HepG2 (cell line): ENCODE measurements at regions not wholly inside any gene's neighbourhood (a gene's known extent, or its start where the extent isn't known, plus 50 kb on each side); places are given as distances from the start of the nearest gene placed in this dataset.

Source experiments
- ATAC-seq: fragments of 200-7000 bp; cut with Tn5 transposase; 3 replicates; pipeline ENCODE4 v1.9.1; 2020; ENCODE audit warnings: mild to moderate bottlenecking, moderate library complexity
- BruUV-seq: library from RNA; stranded (reverse); fragments of 400-500 nt; replicated peaks from 2 replicates; lab custom pipeline; 2021; lab: Mats Ljungman, UMichigan
- CTCF ChIA-PET: fragments of 300-600 bp; formaldehyde crosslinking; extraction: SDS; loops from one replicate; lab custom pipeline; 2021; ENCODE audit warnings: low total read pairs, inconsistent platforms, low intra/inter-chr PET ratio; lab: Yijun Ruan, JAX
- POLR2A ChIA-PET: fragments of 350-600 bp; sonication (Branson Sonifier 250); formaldehyde crosslinking; loops from one replicate; lab custom pipeline; 2020; ENCODE audit warnings: antibody characterized with exemption, inconsistent platforms; lab: Yijun Ruan, JAX
- DNase-seq: peaks from one replicate; pipeline ENCODE4 v3.0.0-alpha.2; 2015; ENCODE audit warnings: low spot score
- FAIRE-seq: peaks from 3 replicates; lab custom pipeline; 2011; peaks lifted over from hg19 to GRCh38; lab: Jason Lieb, UNC
- H2AFZ ChIP-seq: one replicate; pipeline ENCODE4 v1.6.1; 2011; ENCODE audit warnings: low read length, inconsistent platforms
- H3K27ac ChIP-seq: fragments of 300-600 bp; 3 replicates; pipeline ENCODE4 v1.8.0; 2011; ENCODE audit warnings: mixed run types, mild to moderate bottlenecking, mixed read lengths, low read length, inconsistent platforms; ENCODE audit not compliant: insufficient read depth; ENCODE audit errors: extremely low read length
- H3K27me3 ChIP-seq, 2 experiments: fragments of 200-600 bp in 1 of 2; 2 replicates in 1 of 2; 3 replicates in 1 of 2; pipeline versions ENCODE4 v1.6.0 to v1.8.0; 2011; ENCODE audit warnings: low read length in 2 of 2, mild to moderate bottlenecking in 2 of 2, moderate library complexity in 2 of 2, inconsistent platforms in 1 of 2; ENCODE audit not compliant: insufficient read depth in 2 of 2, control insufficient read depth in 1 of 2
- H3K36me3 ChIP-seq, 2 experiments: fragments of 200-600 bp in 1 of 2; replicated peaks in 1 of 2; 2 replicates in 1 of 2; 3 replicates in 1 of 2; pipeline versions ENCODE4 v1.5.1 to v1.8.0; 2011; ENCODE audit warnings: low read length in 2 of 2, inconsistent platforms in 1 of 2; ENCODE audit not compliant: insufficient read depth in 2 of 2, control insufficient read depth in 1 of 2
- H3K4me1 ChIP-seq: 2 replicates; pipeline ENCODE4 v1.5.1; 2012; ENCODE audit warnings: low read length, inconsistent platforms; ENCODE audit not compliant: insufficient read depth
- H3K4me2 ChIP-seq: 2 replicates; pipeline ENCODE4 v1.6.0; 2011; ENCODE audit warnings: low read depth, low read length, inconsistent platforms
- H3K4me3 ChIP-seq, 3 experiments: fragments of 200-600 bp in 1 of 3; sonication (generic), shearing (Covaris generic) in 1 of 3; replicated peaks in 1 of 3; 2 replicates each; pipeline ENCODE4 v1.5.1; 2011 to 2016; ENCODE audit warnings: low read length in 3 of 3, inconsistent platforms in 2 of 3, low read depth in 2 of 3, mild to moderate bottlenecking in 2 of 3, control low read depth in 1 of 3, mixed read lengths in 1 of 3; ENCODE audit not compliant: insufficient read depth in 1 of 3
- H3K79me2 ChIP-seq: one replicate; pipeline ENCODE4 v1.6.1; 2011; ENCODE audit warnings: low read length, inconsistent platforms; ENCODE audit not compliant: insufficient read depth
- H3K9ac ChIP-seq: 2 replicates; pipeline ENCODE4 v1.6.0; 2011; ENCODE audit warnings: mild to moderate bottlenecking, low read depth, low read length, inconsistent platforms; ENCODE audit not compliant: insufficient read depth
- H3K9me3 ChIP-seq: 2 replicates; pipeline ENCODE4 v1.5.1; 2012; ENCODE audit warnings: mild to moderate bottlenecking, low read length
- H4K20me1 ChIP-seq: 2 replicates; pipeline ENCODE4 v1.6.0; 2011; ENCODE audit warnings: inconsistent platforms, mild to moderate bottlenecking, low read length, moderate library complexity; ENCODE audit not compliant: insufficient read depth
- ADNP ChIP-seq: sonication (generic); formaldehyde crosslinking; IDR thresholded peaks from 2 replicates; pipeline ENCODE4 v1.4.0; 2020; ENCODE audit warnings: missing genetic modification reagents
- CBX1 ChIP-seq: IDR thresholded peaks from one replicate; pipeline ENCODE4 v1.6.1; 2016; ENCODE audit warnings: antibody characterized with exemption, low read depth
- CEBPG ChIP-seq: IDR thresholded peaks from 2 replicates; pipeline ENCODE4 v1.6.1; 2016
- ESRRA ChIP-seq: sonication (generic); formaldehyde crosslinking; IDR thresholded peaks from 2 replicates; pipeline ENCODE4 v1.5.1; 2020; ENCODE audit warnings: mild to moderate bottlenecking, low read depth, missing genetic modification reagents
- FOXK1 ChIP-seq: sonication (generic); formaldehyde crosslinking; IDR thresholded peaks from 2 replicates; pipeline ENCODE4 v1.4.0; 2020; ENCODE audit warnings: low read depth, missing genetic modification reagents, borderline replicate concordance
- HCFC1 ChIP-seq: fragments of 150-350 bp; IDR thresholded peaks from 2 replicates; pipeline ENCODE4 v1.6.1; 2014; ENCODE audit warnings: low read depth, low read length
- RBAK ChIP-seq: sonication (generic); formaldehyde crosslinking; IDR thresholded peaks from 2 replicates; pipeline ENCODE4 v1.5.1; 2020; ENCODE audit warnings: mild to moderate bottlenecking, missing genetic modification reagents
- RBM39 ChIP-seq: fragments of 200-400 bp; formaldehyde crosslinking; IDR thresholded peaks from one replicate; pipeline ENCODE4 v1.6.1; 2018; ENCODE audit warnings: antibody characterized with exemption, mild to moderate bottlenecking, low read depth, low read length; ENCODE audit not compliant: poor library complexity, severe bottlenecking
- REL ChIP-seq: sonication (generic); formaldehyde crosslinking; conservative IDR thresholded peaks from 2 replicates; pipeline ENCODE4 v1.8.0; 2022; ENCODE audit warnings: mild to moderate bottlenecking, missing genetic modification reagents, moderate library complexity
- RFXANK ChIP-seq: IDR thresholded peaks from 2 replicates; pipeline ENCODE4 v1.6.1; 2016
- ZNF564 ChIP-seq: sonication (generic); formaldehyde crosslinking; IDR thresholded peaks from 2 replicates; pipeline ENCODE4 v1.8.1; 2023; ENCODE audit warnings: mild to moderate bottlenecking, missing genetic modification reagents
- ZNF644 ChIP-seq: IDR thresholded peaks from 2 replicates; pipeline ENCODE4 v1.6.1; 2016; ENCODE audit warnings: low read depth
- ZNF800 ChIP-seq: sonication (generic); formaldehyde crosslinking; IDR thresholded peaks from 2 replicates; pipeline ENCODE4 v1.4.0; 2020; ENCODE audit warnings: missing genetic modification reagents
- WGBS: methylation state at CpG from one replicate; pipeline ENCODE4 v1.1.6; 2017; ENCODE audit warnings: low lambda C conversion rate; 5-methylcytosine and 5-hydroxymethylcytosine counted together
- in situ Hi-C: cut with HindIII; loops from 2 replicates; pipeline ENCODE4 v1.10.0; 2017; ENCODE audit warnings: low pct_unique_long_range_greater_than_20kb; ENCODE audit not compliant: extremely low pct_ligation_motif_present
- intact Hi-C: fragments of 100-400 bp; cut with micrococcal nuclease; formaldehyde crosslinking; loops from one replicate; pipeline ENCODE4 v1.10.0; 2022; ENCODE audit not compliant: unreplicated experiment
- TF ChIP-seq, protein P1 (sequence below): sonication (generic); formaldehyde crosslinking; IDR thresholded peaks from 2 replicates; pipeline ENCODE4 v1.4.0; 2020; ENCODE audit warnings: missing genetic modification reagents
- TF ChIP-seq, protein P2 (sequence below): sonication (generic); formaldehyde crosslinking; IDR thresholded peaks from 2 replicates; pipeline ENCODE4 v1.4.0; 2020; ENCODE audit warnings: missing genetic modification reagents, borderline replicate concordance

DNA sequence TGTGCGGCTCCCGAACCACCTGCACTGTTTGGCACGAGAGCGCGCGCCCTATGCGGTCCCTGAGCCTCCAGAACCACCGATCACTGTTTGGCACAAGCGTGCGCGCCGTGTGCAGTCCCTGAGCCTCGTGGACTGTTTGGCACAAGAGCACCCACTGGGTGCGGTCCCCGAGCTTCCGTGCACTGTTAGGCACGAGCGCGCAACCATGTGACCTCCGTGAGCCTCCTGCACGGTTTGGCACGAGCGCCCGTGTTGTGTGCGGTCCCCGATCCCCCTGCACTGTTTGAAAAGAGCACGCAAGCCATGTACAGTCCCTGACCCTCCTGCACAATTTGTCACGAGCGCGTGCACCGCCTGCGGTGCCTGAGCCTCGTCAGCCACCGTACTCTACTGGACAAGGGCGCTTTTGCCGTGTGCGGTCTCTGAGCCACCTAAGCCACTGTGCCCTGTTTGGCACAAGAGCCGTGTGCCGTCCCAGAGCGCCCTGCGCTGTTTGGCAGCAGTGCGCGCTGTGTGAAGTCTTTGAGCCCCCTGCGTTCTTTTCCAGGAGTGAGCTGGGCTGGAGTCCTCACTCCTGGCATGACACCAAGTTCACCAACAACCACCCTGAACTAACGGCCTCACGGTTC is 163.7 kb upstream of the USP9Y start:
- no peak overlapping the region for H2AFZ ChIP-seq
- in situ Hi-C loops, result no loop called here
- FAIRE-seq, result no peak
- no peaks in the 10 kb centered on the region for H3K36me3 ChIP-seq
- ATAC-seq, result no peak
- H3K4me2 ChIP-seq, result no peak overlapping the region
- no TSS peak for BruUV-seq
- no peaks in the 10 kb centered on the region for H3K4me1 ChIP-seq
- WGBS, result 0% methylated on average over 2 of the region's 46 CpGs
- no peak overlapping the region for H3K4me3 ChIP-seq
- H3K79me2 ChIP-seq, result no peaks in the 10 kb centered on the region
- H3K27me3 ChIP-seq, result no peaks in the 10 kb centered on the region
- H4K20me1 ChIP-seq, result no peaks in the 10 kb centered on the region
- TF ChIP-seq ZNF800 (CRISPR knock-in tag) (0 out of 2 replicates have a peak, but pooled peaks have one; percentile 48), RBAK (CRISPR knock-in tag) (no peak), ZNF564 (no peak)
- intact Hi-C loops, result no loop called here
- ChIA-PET POLR2A (no interaction called here), CTCF (no interaction called here)
- no peak overlapping the region for H3K27ac ChIP-seq
- no peak overlapping the region for H3K9ac ChIP-seq
- no peak for DNase-seq
- H3K9me3 ChIP-seq, result no peaks in the 10 kb centered on the region

DNA sequence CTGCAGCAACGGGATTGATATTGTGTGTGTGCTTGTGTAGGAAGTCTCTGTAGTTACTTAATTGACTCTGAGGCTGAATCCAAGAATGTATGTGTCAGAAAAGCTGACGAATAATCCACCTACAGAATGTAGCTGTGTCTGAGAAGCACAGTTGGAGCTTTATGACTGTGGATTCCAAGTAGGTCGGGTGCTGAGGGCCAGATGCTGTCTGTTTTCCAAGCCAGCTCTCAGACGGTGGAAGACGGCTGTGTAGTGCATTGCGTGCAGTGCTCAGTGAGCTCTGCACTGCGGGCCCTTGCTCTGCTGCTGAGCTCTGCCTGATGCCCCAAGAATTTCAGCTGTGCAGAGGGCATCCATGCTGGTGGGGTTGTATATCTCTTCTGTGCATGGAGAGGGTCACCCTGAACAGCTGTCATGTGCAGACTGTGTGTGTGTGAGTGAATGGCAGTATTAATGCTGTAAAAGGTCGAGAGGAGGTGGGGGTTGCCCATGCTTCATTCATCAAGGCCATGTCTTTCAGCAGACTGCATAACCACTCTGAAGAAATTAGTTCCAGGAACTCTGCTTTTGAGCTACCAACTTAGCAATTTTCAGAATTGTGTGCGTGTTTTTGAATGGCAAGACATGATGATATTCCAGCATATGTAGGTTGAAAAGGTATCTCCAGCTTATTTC is 154.1 kb upstream of the USP9Y start:
- Histone ChIP-seq H3K9ac (no peak overlapping the region), H3K27me3 (no peaks in the 10 kb centered on the region), H3K36me3 (no peaks in the 10 kb centered on the region), H3K4me1 (no peaks in the 10 kb centered on the region), H3K79me2 (no peaks in the 10 kb centered on the region), H3K4me3 (no peak overlapping the region), H4K20me1 (no peaks in the 10 kb centered on the region), H3K9me3 (no peaks in the 10 kb centered on the region), H3K4me2 (no peak overlapping the region), H2AFZ (no peak overlapping the region), H3K27ac (no peak overlapping the region)
- intact Hi-C loops (no loop called here), in situ Hi-C loops (no loop called here)
- DNase-seq, result no peak
- no peak for ATAC-seq
- POLR2A ChIA-PET, result no interaction called here
- no peak for FAIRE-seq
- no TSS peak for BruUV-seq
- CTCF ChIA-PET, result no interaction called here
- 51% methylated on average over 2 of the region's 9 CpGs for WGBS
- TF ChIP-seq FOXK1, result no peak
- TF ChIP-seq, protein P1, sequence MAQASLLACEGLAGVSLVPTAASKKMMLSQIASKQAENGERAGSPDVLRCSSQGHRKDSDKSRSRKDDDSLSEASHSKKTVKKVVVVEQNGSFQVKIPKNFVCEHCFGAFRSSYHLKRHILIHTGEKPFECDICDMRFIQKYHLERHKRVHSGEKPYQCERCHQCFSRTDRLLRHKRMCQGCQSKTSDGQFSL (CRISPR knock-in tag), result no peak
- TF ChIP-seq ESRRA (CRISPR knock-in tag), result no peak
- TF ChIP-seq CEBPG (CRISPR knock-in tag), result no peak
- no peak for TF ChIP-seq RFXANK (CRISPR knock-in tag)
- TF ChIP-seq CBX1, result no peak
- TF ChIP-seq, protein P2, sequence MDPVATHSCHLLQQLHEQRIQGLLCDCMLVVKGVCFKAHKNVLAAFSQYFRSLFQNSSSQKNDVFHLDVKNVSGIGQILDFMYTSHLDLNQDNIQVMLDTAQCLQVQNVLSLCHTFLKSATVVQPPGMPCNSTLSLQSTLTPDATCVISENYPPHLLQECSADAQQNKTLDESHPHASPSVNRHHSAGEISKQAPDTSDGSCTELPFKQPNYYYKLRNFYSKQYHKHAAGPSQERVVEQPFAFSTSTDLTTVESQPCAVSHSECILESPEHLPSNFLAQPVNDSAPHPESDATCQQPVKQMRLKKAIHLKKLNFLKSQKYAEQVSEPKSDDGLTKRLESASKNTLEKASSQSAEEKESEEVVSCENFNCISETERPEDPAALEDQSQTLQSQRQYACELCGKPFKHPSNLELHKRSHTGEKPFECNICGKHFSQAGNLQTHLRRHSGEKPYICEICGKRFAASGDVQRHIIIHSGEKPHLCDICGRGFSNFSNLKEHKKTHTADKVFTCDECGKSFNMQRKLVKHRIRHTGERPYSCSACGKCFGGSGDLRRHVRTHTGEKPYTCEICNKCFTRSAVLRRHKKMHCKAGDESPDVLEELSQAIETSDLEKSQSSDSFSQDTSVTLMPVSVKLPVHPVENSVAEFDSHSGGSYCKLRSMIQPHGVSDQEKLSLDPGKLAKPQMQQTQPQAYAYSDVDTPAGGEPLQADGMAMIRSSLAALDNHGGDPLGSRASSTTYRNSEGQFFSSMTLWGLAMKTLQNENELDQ (CRISPR knock-in tag), result no peak
- TF ChIP-seq HCFC1, result no peak
- no peak for TF ChIP-seq REL (CRISPR knock-in tag)
- no peak for TF ChIP-seq ADNP (CRISPR knock-in tag)
- TF ChIP-seq RBM39, result no peak
- no peak for TF ChIP-seq ZNF644 (CRISPR knock-in tag)
